ENCODE measurements at regions not wholly inside any gene's neighbourhood (a gene's known extent, or its start where the extent isn't known, plus 50 kb on each side); places are given as distances from the start of the nearest gene placed in this dataset.

GRCh38 chr13:29937379-29937778 lies 87.0 kb upstream of the UBL3 start:
- TF ChIP-seq POLR2A (IDR thresholded peaks at IDR 0.05) = no peak
- TF ChIP-seq CTCF (IDR thresholded peaks at IDR 0.05) = no peak
- no peak overlapping the region for H3K27ac ChIP-seq
- no peaks in the 10 kb centered on the region for H3K27me3 ChIP-seq
- intact Hi-C loops (cut with DNase I; ENCODE audit: low total_unique reads) = no loop called here
- no peak for DNase-seq
- no peak overlapping the region for H3K4me3 ChIP-seq
- no peaks in the 10 kb centered on the region for H3K4me1 ChIP-seq
- no peaks in the 10 kb centered on the region for H3K9me3 ChIP-seq
- H3K36me3 ChIP-seq = no peaks in the 10 kb centered on the region

- Histone ChIP-seq H3K9me3 (no peaks in the 10 kb centered on the region), H3K4me3 (no peak overlapping the region), H3K4me1 (no peaks in the 10 kb centered on the region), H3K36me3 (no peaks in the 10 kb centered on the region), H3K27me3 (no peaks in the 10 kb centered on the region), H3K27ac (no peak overlapping the region)
- TF ChIP-seq CTCF (IDR thresholded peaks at IDR 0.05) (no peak), POLR2A (IDR thresholded peaks at IDR 0.05) (no peak)
- intact Hi-C loops (cut with DNase I; ENCODE audit: low total_unique reads) = no loop called here
- DNase-seq = no peak
Measured at GRCh38 chr13:29936956-29937355, 86.5 kb upstream of the UBL3 start.

- Histone ChIP-seq H3K4me1 (no peaks in the 10 kb centered on the region), H3K9me3 (no peaks in the 10 kb centered on the region), H3K4me3 (no peak overlapping the region), H3K36me3 (no peaks in the 10 kb centered on the region), H3K27ac (no peak overlapping the region), H3K27me3 (no peaks in the 10 kb centered on the region)
- intact Hi-C loops (cut with DNase I; ENCODE audit: low total_unique reads) = no loop called here
- no peak for DNase-seq
- TF ChIP-seq CTCF (IDR thresholded peaks at IDR 0.05) (no peak), POLR2A (IDR thresholded peaks at IDR 0.05) (no peak)
Measured at GRCh38 chr13:29936051-29936813, 85.8 kb upstream of the UBL3 start.

- no peaks in the 10 kb centered on the region for H3K36me3 ChIP-seq
- DNase-seq = no peak
- TF ChIP-seq CTCF (IDR thresholded peaks at IDR 0.05) = no peak
- no peaks in the 10 kb centered on the region for H3K9me3 ChIP-seq
- no peak overlapping the region for H3K27ac ChIP-seq
- no peak overlapping the region for H3K4me3 ChIP-seq
- intact Hi-C loops (cut with DNase I; ENCODE audit: low total_unique reads) = no loop called here
- no peaks in the 10 kb centered on the region for H3K4me1 ChIP-seq
- no peaks in the 10 kb centered on the region for H3K27me3 ChIP-seq
Measured at GRCh38 chr13:29935309-29935981, 85.0 kb upstream of the UBL3 start.

GRCh38 chr13:29934531-29935308 lies 84.3 kb upstream of the UBL3 start:
- Histone ChIP-seq H3K27ac (no peak overlapping the region), H3K36me3 (no peaks in the 10 kb centered on the region), H3K4me3 (no peak overlapping the region), H3K27me3 (no peaks in the 10 kb centered on the region), H3K4me1 (no peaks in the 10 kb centered on the region), H3K9me3 (no peaks in the 10 kb centered on the region)
- intact Hi-C loops (cut with DNase I; ENCODE audit: low total_unique reads) = no loop called here
- no peak for DNase-seq
- TF ChIP-seq CTCF (IDR thresholded peaks at IDR 0.05) (no peak), POLR2A (IDR thresholded peaks at IDR 0.05) (no peak)

All from uterus (tissue), 3 donors.